ENCODE measurements at regions not wholly inside any gene's neighbourhood (a gene's known extent, or its start where the extent isn't known, plus 50 kb on each side); places are given as distances from the start of the nearest gene placed in this dataset.
"Not testable (repeated sequence)": the region's sequence is repeated elsewhere in the genome, so short reads cannot be mapped to it uniquely, and the experiment has no call there.

DNA sequence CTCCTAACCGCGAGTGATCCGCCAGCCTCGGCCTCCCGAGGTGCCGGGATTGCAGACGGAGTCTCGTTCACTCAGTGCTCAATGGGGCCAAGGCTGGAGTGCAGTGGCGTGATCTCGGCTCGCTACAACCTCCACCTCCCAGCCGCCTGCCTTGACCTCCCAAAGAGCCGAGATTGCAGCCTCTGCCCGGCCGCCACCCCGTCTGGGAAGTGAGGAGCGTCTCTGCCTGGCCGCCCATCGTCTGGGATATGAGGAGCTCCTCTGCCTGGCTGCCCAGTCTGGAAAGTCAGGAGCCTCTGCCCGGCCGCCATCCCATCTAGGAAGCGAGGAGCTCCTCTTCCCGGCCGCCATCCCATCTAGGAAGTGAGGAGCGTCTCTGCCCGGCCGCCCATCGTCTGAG, 58.8 kb upstream of the ANKRD30BL start:
- not testable (repeated sequence) for H3K36me3 ChIP-seq (ENCODE audit: insufficient read depth, low read length); H3K9me2 ChIP-seq (replicated peaks; ENCODE audit: insufficient read depth, low read length); H3K4me3 ChIP-seq (ENCODE audit: low read length); H3K27me3 ChIP-seq (ENCODE audit: low read length); H3K79me2 ChIP-seq (ENCODE audit: low read length); H2AFZ ChIP-seq (ENCODE audit: low read length); DNase-seq; H3K27ac ChIP-seq (ENCODE audit: low read length); H4K20me1 ChIP-seq (ENCODE audit: insufficient read depth, low read depth, low read length); H3K9ac ChIP-seq (ENCODE audit: low read length); H3K4me1 ChIP-seq (ENCODE audit: low read length); H3K4me2 ChIP-seq (ENCODE audit: low read depth, low read length, poor library complexity, severe bottlenecking); H3K9me3 ChIP-seq (ENCODE audit: low read length)

DNA sequence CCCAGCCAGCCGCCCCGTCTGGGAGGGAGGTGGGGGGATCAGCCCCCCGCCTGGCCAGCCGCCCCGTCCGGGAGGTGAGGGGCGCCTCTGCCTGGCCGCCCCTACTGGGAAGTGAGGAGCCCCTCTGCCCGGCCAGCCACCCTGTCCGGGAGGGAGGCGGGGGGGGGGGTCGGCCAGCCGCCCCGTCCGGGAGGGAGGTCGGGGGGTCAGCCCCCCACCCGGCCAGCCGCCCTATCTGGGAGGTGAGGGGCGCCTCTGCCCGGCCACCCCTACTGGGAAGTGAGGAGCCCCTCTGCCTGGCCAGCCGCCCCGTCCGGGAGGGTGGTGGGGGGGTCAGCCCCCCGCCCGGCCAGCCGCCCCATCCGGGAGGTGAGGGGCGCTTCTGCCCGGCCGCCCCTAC, 60.1 kb upstream of the ANKRD30BL start:
- not testable (repeated sequence) for H3K9me2 ChIP-seq (replicated peaks; ENCODE audit: insufficient read depth, low read length); H3K79me2 ChIP-seq (ENCODE audit: low read length); H3K27me3 ChIP-seq (ENCODE audit: low read length); H3K9ac ChIP-seq (ENCODE audit: low read length); H2AFZ ChIP-seq (ENCODE audit: low read length); H4K20me1 ChIP-seq (ENCODE audit: insufficient read depth, low read depth, low read length); H3K36me3 ChIP-seq (ENCODE audit: insufficient read depth, low read length); H3K9me3 ChIP-seq (ENCODE audit: low read length); DNase-seq; H3K4me2 ChIP-seq (ENCODE audit: low read depth, low read length, poor library complexity, severe bottlenecking); H3K4me1 ChIP-seq (ENCODE audit: low read length); H3K27ac ChIP-seq (ENCODE audit: low read length); H3K4me3 ChIP-seq (ENCODE audit: low read length)

- H3K79me2 ChIP-seq (ENCODE audit: low read length), result no peaks in the 10 kb centered on the region
- peak; percentile 9 for DNase-seq
- H3K4me1 ChIP-seq (ENCODE audit: low read length), result no peaks in the 10 kb centered on the region
- H4K20me1 ChIP-seq (ENCODE audit: insufficient read depth, low read depth, low read length), result no peaks in the 10 kb centered on the region
- no peaks in the 10 kb centered on the region; the same call in 1 of the 2 replicates for H3K9me3 ChIP-seq (ENCODE audit: low read length)
- no peak overlapping the region for H3K4me2 ChIP-seq (ENCODE audit: low read depth, low read length, poor library complexity, severe bottlenecking)
- no peak overlapping the region for H3K27ac ChIP-seq (ENCODE audit: low read length)
- H2AFZ ChIP-seq (ENCODE audit: low read length), result no peak overlapping the region
- H3K4me3 ChIP-seq (ENCODE audit: low read length), result no peak overlapping the region
- H3K9me2 ChIP-seq (replicated peaks; ENCODE audit: insufficient read depth, low read length), result no peaks in the 10 kb centered on the region
- H3K27me3 ChIP-seq (ENCODE audit: low read length), result no peaks in the 10 kb centered on the region
- H3K36me3 ChIP-seq (ENCODE audit: insufficient read depth, low read length), result no peaks in the 10 kb centered on the region
- no peak overlapping the region for H3K9ac ChIP-seq (ENCODE audit: low read length)
These were observed 90.6 kb upstream of the ANKRD30BL start for GRCh38 chr2:132252191-132252893.

- Histone ChIP-seq H3K9me2 (replicated peaks; ENCODE audit: insufficient read depth, low read length) (no peaks in the 10 kb centered on the region), H3K36me3 (ENCODE audit: insufficient read depth, low read length) (no peaks in the 10 kb centered on the region), H3K9ac (ENCODE audit: low read length) (no peak overlapping the region), H3K4me3 (ENCODE audit: low read length) (no peak overlapping the region), H2AFZ (ENCODE audit: low read length) (no peak overlapping the region), H3K9me3 (ENCODE audit: low read length) (no peaks in the 10 kb centered on the region; the same call in 1 of the 2 replicates), H3K27me3 (ENCODE audit: low read length) (no peaks in the 10 kb centered on the region), H4K20me1 (ENCODE audit: insufficient read depth, low read depth, low read length) (no peaks in the 10 kb centered on the region), H3K4me2 (ENCODE audit: low read depth, low read length, poor library complexity, severe bottlenecking) (no peak overlapping the region), H3K4me1 (ENCODE audit: low read length) (no peaks in the 10 kb centered on the region), H3K79me2 (ENCODE audit: low read length) (no peaks in the 10 kb centered on the region), H3K27ac (ENCODE audit: low read length) (no peak overlapping the region)
- no peak for DNase-seq
These were observed 91.1 kb upstream of the ANKRD30BL start for GRCh38 chr2:132252894-132253264.

DNA sequence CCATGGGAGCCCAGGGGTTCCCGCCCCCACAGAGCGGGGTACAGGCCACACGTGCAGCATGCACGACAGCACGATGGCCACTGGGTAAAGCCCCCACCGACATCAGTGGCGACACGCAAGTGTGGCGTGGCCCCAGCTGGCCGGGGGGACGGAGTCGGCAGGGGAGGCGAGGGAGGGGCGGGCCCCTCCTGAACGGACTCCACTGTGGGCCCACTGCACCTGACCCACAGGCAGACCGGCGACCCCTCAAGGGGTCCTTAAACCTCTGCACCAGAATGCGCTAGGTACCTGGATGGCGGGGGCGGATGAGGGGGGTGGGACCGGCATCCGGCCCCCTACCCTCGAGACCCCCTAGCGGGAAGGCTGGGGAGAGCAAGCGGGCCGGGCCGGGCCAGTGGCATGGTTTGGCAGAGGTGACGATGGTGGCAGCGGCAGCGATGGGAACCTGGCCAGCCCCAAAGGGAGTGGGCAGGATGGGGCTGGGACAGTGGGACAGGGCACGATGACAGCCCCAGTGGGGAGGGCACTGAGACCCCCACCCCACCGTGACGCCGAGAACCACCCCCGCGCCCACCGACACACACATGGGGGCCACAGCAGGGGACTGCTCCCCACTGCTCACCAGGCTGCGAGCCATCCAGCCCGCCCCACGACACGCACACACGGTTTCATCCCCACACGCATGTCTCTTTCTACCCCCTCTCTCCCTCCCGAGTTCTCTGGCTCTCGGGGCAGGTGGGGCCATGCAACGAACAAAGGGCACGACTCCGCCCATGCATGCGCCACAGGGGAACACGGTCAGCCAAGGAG, 91.9 kb upstream of the ANKRD30BL start:
- H3K9me3 ChIP-seq (ENCODE audit: low read length), result no peaks in the 10 kb centered on the region; the same call in 1 of the 2 replicates
- H3K79me2 ChIP-seq (ENCODE audit: low read length), result no peaks in the 10 kb centered on the region
- DNase-seq, result no peak

GRCh38 chr2:132254306-132254919, 92.7 kb upstream of the ANKRD30BL start:
- H3K27ac ChIP-seq (ENCODE audit: low read length); H3K4me1 ChIP-seq (ENCODE audit: low read length); DNase-seq; H3K27me3 ChIP-seq (ENCODE audit: low read length); H3K9ac ChIP-seq (ENCODE audit: low read length); H3K79me2 ChIP-seq (ENCODE audit: low read length); H2AFZ ChIP-seq (ENCODE audit: low read length); H3K36me3 ChIP-seq (ENCODE audit: insufficient read depth, low read length); H4K20me1 ChIP-seq (ENCODE audit: insufficient read depth, low read depth, low read length); H3K9me2 ChIP-seq (replicated peaks; ENCODE audit: insufficient read depth, low read length); H3K9me3 ChIP-seq (ENCODE audit: low read length); H3K4me3 ChIP-seq (ENCODE audit: low read length); H3K4me2 ChIP-seq (ENCODE audit: low read depth, low read length, poor library complexity, severe bottlenecking): not testable (repeated sequence)

More for the DNA sequence above, 91.9 kb upstream of the ANKRD30BL start:
- H3K27ac ChIP-seq (ENCODE audit: low read length), result no peak overlapping the region
- H3K36me3 ChIP-seq (ENCODE audit: insufficient read depth, low read length), result no peaks in the 10 kb centered on the region
- H3K4me2 ChIP-seq (ENCODE audit: low read depth, low read length, poor library complexity, severe bottlenecking), result no peak overlapping the region
- no peaks in the 10 kb centered on the region for H3K27me3 ChIP-seq (ENCODE audit: low read length)
- H3K4me3 ChIP-seq (ENCODE audit: low read length), result no peak overlapping the region
- H3K9ac ChIP-seq (ENCODE audit: low read length), result no peak overlapping the region
- no peaks in the 10 kb centered on the region for H4K20me1 ChIP-seq (ENCODE audit: insufficient read depth, low read depth, low read length)
- H2AFZ ChIP-seq (ENCODE audit: low read length), result no peak overlapping the region
- H3K9me2 ChIP-seq (replicated peaks; ENCODE audit: insufficient read depth, low read length), result no peaks in the 10 kb centered on the region
- H3K4me1 ChIP-seq (ENCODE audit: low read length), result no peaks in the 10 kb centered on the region

DNA sequence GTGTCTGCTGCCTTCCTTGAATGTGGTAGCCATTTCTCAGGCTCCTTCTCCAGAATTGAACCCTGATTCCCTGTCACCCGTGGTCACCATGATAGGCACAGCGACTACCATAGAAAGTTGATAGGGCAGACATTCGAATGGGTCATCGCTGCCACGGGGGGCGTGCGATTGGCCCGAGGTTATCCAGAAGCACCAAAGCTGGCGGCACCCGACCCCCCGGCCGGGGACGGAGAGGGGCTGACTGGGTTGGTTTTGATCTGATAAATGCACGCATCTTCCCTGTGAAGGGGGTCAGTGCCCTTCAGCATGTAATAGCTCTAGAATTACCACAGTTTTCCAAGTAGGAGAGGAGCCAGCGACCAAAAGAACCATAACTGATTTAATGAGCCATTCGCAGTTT, 94.0 kb upstream of the ANKRD30BL start:
- no peak overlapping the region for H3K27ac ChIP-seq (ENCODE audit: low read length)
- H3K9me3 ChIP-seq (ENCODE audit: low read length), result no peaks in the 10 kb centered on the region; the same call in 1 of the 2 replicates
- no peaks in the 10 kb centered on the region for H3K4me1 ChIP-seq (ENCODE audit: low read length)
- no peak overlapping the region for H3K4me3 ChIP-seq (ENCODE audit: low read length)
- no peaks in the 10 kb centered on the region for H3K36me3 ChIP-seq (ENCODE audit: insufficient read depth, low read length)
- H3K79me2 ChIP-seq (ENCODE audit: low read length), result no peaks in the 10 kb centered on the region
- no peaks in the 10 kb centered on the region for H4K20me1 ChIP-seq (ENCODE audit: insufficient read depth, low read depth, low read length)
- H3K4me2 ChIP-seq (ENCODE audit: low read depth, low read length, poor library complexity, severe bottlenecking), result no peak overlapping the region
- no peak for DNase-seq
- no peak overlapping the region for H3K9ac ChIP-seq (ENCODE audit: low read length)
- H2AFZ ChIP-seq (ENCODE audit: low read length), result no peak overlapping the region
- no peaks in the 10 kb centered on the region for H3K9me2 ChIP-seq (replicated peaks; ENCODE audit: insufficient read depth, low read length)
- H3K27me3 ChIP-seq (ENCODE audit: low read length), result no peaks in the 10 kb centered on the region

DNA sequence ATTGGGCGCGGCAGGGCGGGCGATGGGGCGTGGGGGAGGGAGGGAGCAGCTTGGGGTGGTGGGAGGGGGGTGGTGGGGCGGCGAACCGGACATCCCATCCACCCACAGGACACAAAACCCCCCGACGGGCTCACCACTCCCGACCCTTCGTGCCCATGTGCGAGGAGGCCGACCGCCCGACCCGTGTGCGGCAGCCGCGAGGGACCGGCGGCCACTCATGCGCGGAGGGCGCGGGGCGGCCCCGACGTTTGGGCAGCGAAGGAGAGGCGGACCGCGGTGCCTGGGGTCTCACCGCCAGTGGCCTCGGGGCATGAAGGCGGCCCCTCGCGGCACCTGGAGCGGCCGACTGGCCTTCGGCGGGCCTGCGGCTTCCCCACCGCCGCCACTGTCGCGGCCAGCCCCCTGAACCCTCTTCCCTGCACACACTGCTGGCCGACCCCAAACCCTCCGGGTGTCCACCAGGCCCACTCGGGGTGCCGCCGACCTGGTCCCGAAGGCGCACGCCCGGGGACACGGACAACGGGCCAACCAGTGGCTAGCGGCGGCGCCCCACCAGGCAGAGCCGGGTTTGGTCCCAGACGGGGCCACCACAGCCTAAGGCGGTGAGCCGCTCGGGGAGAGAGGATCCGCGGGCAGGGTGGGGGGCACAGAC, 94.6 kb upstream of the ANKRD30BL start:
- H3K9me2 ChIP-seq (replicated peaks; ENCODE audit: insufficient read depth, low read length), result no peaks in the 10 kb centered on the region
- no peak overlapping the region for H3K9ac ChIP-seq (ENCODE audit: low read length)
- no peak for DNase-seq
- H3K4me1 ChIP-seq (ENCODE audit: low read length), result no peaks in the 10 kb centered on the region
- H2AFZ ChIP-seq (ENCODE audit: low read length), result no peak overlapping the region
- no peak overlapping the region for H3K27ac ChIP-seq (ENCODE audit: low read length)
- no peak overlapping the region for H3K4me3 ChIP-seq (ENCODE audit: low read length)
- H3K27me3 ChIP-seq (ENCODE audit: low read length), result no peaks in the 10 kb centered on the region
- no peaks in the 10 kb centered on the region for H4K20me1 ChIP-seq (ENCODE audit: insufficient read depth, low read depth, low read length)
- no peaks in the 10 kb centered on the region for H3K36me3 ChIP-seq (ENCODE audit: insufficient read depth, low read length)
- no peaks in the 10 kb centered on the region; the same call in 1 of the 2 replicates for H3K9me3 ChIP-seq (ENCODE audit: low read length)
- no peaks in the 10 kb centered on the region for H3K79me2 ChIP-seq (ENCODE audit: low read length)
- no peak overlapping the region for H3K4me2 ChIP-seq (ENCODE audit: low read depth, low read length, poor library complexity, severe bottlenecking)
